K562 (cell line): ENCODE measurements at regions not wholly inside any gene's neighbourhood (a gene's known extent, or its start where the extent isn't known, plus 50 kb on each side); places are given as distances from the start of the nearest gene placed in this dataset.

Source experiments
- CCAR2 ChIP-seq: fragments of 200-400 bp; formaldehyde crosslinking; IDR thresholded peaks from 2 replicates; pipeline ENCODE4 v1.6.1; 2017; ENCODE audit warnings: mild to moderate bottlenecking, low read depth, low read length
- EZH2 ChIP-seq: IDR thresholded peaks from 2 replicates; pipeline ENCODE4 v1.6.1; 2012; ENCODE audit warnings: low read depth, mild to moderate bottlenecking, inconsistent platforms, low read length, borderline replicate concordance
- HSF4 ChIP-seq: fragments of 250-450 bp; sonication (Bioruptor Pico); IDR thresholded peaks from 2 replicates; pipeline ENCODE4 v2.1.2; 2022; ENCODE audit warnings: mild to moderate bottlenecking, moderate library complexity, borderline replicate concordance
- JUN ChIP-seq, 2 experiments: sonication (generic) in 1 of 2; formaldehyde crosslinking in 1 of 2; IDR thresholded peaks; 2 replicates each; pipeline versions ENCODE4 v1.6.1 to v1.8.0; 2012 to 2022; ENCODE audit warnings: borderline replicate concordance in 2 of 2, mild to moderate bottlenecking in 2 of 2, improper control_type of control experiment in 1 of 2, low read depth in 1 of 2, low read length in 1 of 2, missing genetic modification reagents in 1 of 2
- RAD51 ChIP-seq: fragments of 450-650 bp; IDR thresholded peaks from 2 replicates; pipeline ENCODE4 v1.7.1; 2016; ENCODE audit warnings: low read depth, mild to moderate bottlenecking, borderline replicate concordance
- SNIP1 ChIP-seq: fragments of 450-650 bp; IDR thresholded peaks from 2 replicates; pipeline ENCODE4 v1.7.1; 2017; ENCODE audit warnings: low read depth, mild to moderate bottlenecking
- ZNF282 ChIP-seq: sonication (generic); formaldehyde crosslinking; IDR thresholded peaks from 2 replicates; pipeline ENCODE4 v1.8.1; 2023; ENCODE audit warnings: missing genetic modification reagents
- ZNF589 ChIP-seq: fragments of 200-800 bp; sonication (Bioruptor generic); IDR thresholded peaks from 2 replicates; pipeline ENCODE4 v1.6.1; 2016; ENCODE audit warnings: low read depth, missing genetic modification characterization, missing compliant biosample characterization
- ZNF707 ChIP-seq: fragments of 250-450 bp; sonication (Bioruptor Pico); conservative IDR thresholded peaks from 2 replicates; pipeline ENCODE4 v1.8.0; 2022; ENCODE audit warnings: inconsistent platforms, mild to moderate bottlenecking, moderate library complexity
- ZNF75A ChIP-seq: fragments of 450-650 bp; formaldehyde crosslinking; IDR thresholded peaks from 2 replicates; pipeline ENCODE4 v1.4.0; 2020; ENCODE audit warnings: mild to moderate bottlenecking
- TF ChIP-seq, protein P1 (sequence below): sonication (generic); formaldehyde crosslinking; IDR thresholded peaks from 2 replicates; pipeline ENCODE4 v1.8.1; 2023; ENCODE audit warnings: mild to moderate bottlenecking, missing genetic modification reagents
- TF ChIP-seq, protein P2 (sequence below): fragments of 450-650 bp; formaldehyde crosslinking; IDR thresholded peaks from 2 replicates; pipeline ENCODE4 v1.4.0; 2020; ENCODE audit warnings: mild to moderate bottlenecking, moderate library complexity
- TF ChIP-seq, protein P3 (sequence below): fragments of 250-450 bp; sonication (Bioruptor Pico); IDR thresholded peaks from 2 replicates; pipeline ENCODE4 v1.5.0; 2021; ENCODE audit warnings: mild to moderate bottlenecking, borderline replicate concordance
- TF ChIP-seq, protein P4 (sequence below): fragments of 450-650 bp; conservative IDR thresholded peaks from 2 replicates; pipeline ENCODE4 v1.6.1; 2016; ENCODE audit warnings: missing genetic modification characterization, low read depth, mild to moderate bottlenecking, control low read depth, missing compliant biosample characterization
- TF ChIP-seq, protein P5 (sequence below): sonication (generic); formaldehyde crosslinking; IDR thresholded peaks from 2 replicates; pipeline ENCODE4 v1.8.1; 2022; ENCODE audit warnings: missing genetic modification reagents

DNA sequence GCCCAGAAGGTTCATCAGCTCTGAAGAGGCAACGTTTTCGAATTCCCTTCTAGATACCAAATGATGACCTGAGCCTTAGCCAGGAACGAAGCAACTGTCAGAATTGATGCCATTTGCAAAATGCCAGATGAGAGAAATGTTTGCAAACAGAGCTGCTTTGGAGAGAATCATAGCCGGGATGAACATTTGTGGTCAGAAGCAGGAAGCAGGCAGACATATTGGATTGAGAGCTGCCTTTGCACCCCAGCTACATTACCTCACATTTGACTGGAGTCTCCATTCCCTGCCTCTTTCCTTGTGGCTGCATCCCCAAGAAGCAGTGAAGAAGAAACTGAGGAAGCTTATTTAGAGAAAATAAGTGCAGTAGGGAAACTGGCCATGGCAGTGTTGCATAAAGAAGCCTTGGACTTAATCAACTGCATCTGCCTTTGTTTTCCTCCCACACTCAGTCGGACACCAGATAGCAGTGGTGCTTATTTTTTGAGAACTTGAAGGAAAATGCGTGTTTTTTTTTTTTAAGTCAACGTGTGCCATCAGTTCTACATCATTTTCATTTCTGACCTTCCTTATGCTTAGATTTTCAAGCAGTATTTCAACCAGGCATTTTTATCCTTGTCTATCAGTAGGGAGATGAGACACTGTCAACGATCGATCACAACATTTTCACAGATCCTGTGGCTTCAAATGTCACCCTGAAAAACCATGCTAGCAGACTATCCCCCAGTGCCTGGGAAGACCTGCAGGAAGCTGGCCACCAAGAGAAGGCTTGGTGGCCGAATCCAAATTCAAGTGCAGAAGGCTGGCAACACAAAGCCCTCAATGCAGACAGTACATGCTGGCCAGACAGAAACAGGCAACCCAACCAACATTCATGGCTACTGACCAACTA, 541.2 kb upstream of the JARID2 start (continued):
- TF ChIP-seq, protein P1, sequence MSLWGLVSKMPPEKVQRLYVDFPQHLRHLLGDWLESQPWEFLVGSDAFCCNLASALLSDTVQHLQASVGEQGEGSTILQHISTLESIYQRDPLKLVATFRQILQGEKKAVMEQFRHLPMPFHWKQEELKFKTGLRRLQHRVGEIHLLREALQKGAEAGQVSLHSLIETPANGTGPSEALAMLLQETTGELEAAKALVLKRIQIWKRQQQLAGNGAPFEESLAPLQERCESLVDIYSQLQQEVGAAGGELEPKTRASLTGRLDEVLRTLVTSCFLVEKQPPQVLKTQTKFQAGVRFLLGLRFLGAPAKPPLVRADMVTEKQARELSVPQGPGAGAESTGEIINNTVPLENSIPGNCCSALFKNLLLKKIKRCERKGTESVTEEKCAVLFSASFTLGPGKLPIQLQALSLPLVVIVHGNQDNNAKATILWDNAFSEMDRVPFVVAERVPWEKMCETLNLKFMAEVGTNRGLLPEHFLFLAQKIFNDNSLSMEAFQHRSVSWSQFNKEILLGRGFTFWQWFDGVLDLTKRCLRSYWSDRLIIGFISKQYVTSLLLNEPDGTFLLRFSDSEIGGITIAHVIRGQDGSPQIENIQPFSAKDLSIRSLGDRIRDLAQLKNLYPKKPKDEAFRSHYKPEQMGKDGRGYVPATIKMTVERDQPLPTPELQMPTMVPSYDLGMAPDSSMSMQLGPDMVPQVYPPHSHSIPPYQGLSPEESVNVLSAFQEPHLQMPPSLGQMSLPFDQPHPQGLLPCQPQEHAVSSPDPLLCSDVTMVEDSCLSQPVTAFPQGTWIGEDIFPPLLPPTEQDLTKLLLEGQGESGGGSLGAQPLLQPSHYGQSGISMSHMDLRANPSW (CRISPR knock-in tag) = no peak
- TF ChIP-seq ZNF589 (CRISPR knock-in tag) (peak; percentile 80), ZNF282 (CRISPR knock-in tag) (no peak), ZNF75A (no peak), EZH2 (no peak), CCAR2 (no peak), ZNF707 (CRISPR knock-in tag) (no peak), JUN (IDR thresholded peaks at IDR 0.05; ENCODE audit: borderline replicate concordance, low read depth, low read length) (no peak), JUN (CRISPR knock-in tag; IDR thresholded peaks at IDR 0.05; ENCODE audit: borderline replicate concordance) (no peak), RAD51 (no peak), SNIP1 (no peak), HSF4 (no peak)
- TF ChIP-seq, protein P2, sequence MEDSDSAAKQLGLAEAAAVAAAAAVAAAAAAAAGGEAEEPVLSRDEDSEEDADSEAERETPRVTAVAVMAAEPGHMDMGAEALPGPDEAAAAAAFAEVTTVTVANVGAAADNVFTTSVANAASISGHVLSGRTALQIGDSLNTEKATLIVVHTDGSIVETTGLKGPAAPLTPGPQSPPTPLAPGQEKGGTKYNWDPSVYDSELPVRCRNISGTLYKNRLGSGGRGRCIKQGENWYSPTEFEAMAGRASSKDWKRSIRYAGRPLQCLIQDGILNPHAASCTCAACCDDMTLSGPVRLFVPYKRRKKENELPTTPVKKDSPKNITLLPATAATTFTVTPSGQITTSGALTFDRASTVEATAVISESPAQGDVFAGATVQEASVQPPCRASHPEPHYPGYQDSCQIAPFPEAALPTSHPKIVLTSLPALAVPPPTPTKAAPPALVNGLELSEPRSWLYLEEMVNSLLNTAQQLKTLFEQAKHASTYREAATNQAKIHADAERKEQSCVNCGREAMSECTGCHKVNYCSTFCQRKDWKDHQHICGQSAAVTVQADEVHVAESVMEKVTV (CRISPR knock-in tag) = no peak
- TF ChIP-seq, protein P3, sequence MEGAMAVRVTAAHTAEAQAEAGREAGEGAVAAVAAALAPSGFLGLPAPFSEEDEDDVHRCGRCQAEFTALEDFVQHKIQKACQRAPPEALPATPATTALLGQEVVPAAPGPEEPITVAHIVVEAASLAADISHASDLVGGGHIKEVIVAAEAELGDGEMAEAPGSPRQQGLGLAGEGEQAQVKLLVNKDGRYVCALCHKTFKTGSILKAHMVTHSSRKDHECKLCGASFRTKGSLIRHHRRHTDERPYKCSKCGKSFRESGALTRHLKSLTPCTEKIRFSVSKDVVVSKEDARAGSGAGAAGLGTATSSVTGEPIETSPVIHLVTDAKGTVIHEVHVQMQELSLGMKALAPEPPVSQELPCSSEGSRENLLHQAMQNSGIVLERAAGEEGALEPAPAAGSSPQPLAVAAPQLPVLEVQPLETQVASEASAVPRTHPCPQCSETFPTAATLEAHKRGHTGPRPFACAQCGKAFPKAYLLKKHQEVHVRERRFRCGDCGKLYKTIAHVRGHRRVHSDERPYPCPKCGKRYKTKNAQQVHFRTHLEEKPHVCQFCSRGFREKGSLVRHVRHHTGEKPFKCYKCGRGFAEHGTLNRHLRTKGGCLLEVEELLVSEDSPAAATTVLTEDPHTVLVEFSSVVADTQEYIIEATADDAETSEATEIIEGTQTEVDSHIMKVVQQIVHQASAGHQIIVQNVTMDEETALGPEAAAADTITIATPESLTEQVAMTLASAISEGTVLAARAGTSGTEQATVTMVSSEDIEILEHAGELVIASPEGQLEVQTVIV = no peak
- TF ChIP-seq, protein P4, sequence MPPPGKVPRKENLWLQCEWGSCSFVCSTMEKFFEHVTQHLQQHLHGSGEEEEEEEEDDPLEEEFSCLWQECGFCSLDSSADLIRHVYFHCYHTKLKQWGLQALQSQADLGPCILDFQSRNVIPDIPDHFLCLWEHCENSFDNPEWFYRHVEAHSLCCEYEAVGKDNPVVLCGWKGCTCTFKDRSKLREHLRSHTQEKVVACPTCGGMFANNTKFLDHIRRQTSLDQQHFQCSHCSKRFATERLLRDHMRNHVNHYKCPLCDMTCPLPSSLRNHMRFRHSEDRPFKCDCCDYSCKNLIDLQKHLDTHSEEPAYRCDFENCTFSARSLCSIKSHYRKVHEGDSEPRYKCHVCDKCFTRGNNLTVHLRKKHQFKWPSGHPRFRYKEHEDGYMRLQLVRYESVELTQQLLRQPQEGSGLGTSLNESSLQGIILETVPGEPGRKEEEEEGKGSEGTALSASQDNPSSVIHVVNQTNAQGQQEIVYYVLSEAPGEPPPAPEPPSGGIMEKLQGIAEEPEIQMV (tag) = no peak
- TF ChIP-seq, protein P5, sequence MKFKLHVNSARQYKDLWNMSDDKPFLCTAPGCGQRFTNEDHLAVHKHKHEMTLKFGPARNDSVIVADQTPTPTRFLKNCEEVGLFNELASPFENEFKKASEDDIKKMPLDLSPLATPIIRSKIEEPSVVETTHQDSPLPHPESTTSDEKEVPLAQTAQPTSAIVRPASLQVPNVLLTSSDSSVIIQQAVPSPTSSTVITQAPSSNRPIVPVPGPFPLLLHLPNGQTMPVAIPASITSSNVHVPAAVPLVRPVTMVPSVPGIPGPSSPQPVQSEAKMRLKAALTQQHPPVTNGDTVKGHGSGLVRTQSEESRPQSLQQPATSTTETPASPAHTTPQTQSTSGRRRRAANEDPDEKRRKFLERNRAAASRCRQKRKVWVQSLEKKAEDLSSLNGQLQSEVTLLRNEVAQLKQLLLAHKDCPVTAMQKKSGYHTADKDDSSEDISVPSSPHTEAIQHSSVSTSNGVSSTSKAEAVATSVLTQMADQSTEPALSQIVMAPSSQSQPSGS (CRISPR knock-in tag) = no peak
